HG02588 (cell line): ENCODE measurements at regions not wholly inside any gene's neighbourhood (a gene's known extent, or its start where the extent isn't known, plus 50 kb on each side); places are given as distances from the start of the nearest gene placed in this dataset.

Experiments used
- ATAC-seq: cut with Tn5 transposase; IDR thresholded peaks from one replicate; pipeline ENCODE4 v1.9.1; 2021; ENCODE audit warnings: mild to moderate bottlenecking, moderate library complexity; ENCODE audit not compliant: unreplicated experiment

- peak; percentile 91 for ATAC-seq
Observed at GRCh38 chr13:22161871-22162270, 491.0 kb downstream of the FGF9 start.

- no peak for ATAC-seq
Observed at GRCh38 chr13:22162889-22163288, 492.0 kb downstream of the FGF9 start.

- no peak for ATAC-seq
Observed at GRCh38 chr13:22168437-22169190, 497.7 kb downstream of the FGF9 start.

GRCh38 chr13:22169473-22169872, 498.6 kb downstream of the FGF9 start:
- ATAC-seq = no peak

- ATAC-seq = no peak
Observed at GRCh38 chr13:22173610-22174009, 502.7 kb downstream of the FGF9 start.

- no peak for ATAC-seq
Observed at GRCh38 chr13:22175241-22175640, 504.4 kb downstream of the FGF9 start.

- ATAC-seq = no peak
Observed at GRCh38 chr13:22175815-22176214, 504.9 kb downstream of the FGF9 start.

- ATAC-seq = no peak
Observed at GRCh38 chr13:22176968-22177520, 506.2 kb downstream of the FGF9 start.

- ATAC-seq = no peak
Observed at GRCh38 chr13:22178878-22179277, 508.0 kb downstream of the FGF9 start.

GRCh38 chr13:22187329-22187728, 516.5 kb downstream of the FGF9 start:
- no peak for ATAC-seq

- no peak for ATAC-seq
Observed at GRCh38 chr13:22189176-22190048, 518.5 kb downstream of the FGF9 start.

- ATAC-seq = no peak
Observed at GRCh38 chr13:22193070-22193469, 522.2 kb downstream of the FGF9 start.

- ATAC-seq = no peak
Observed at GRCh38 chr13:22194106-22194805, 523.4 kb downstream of the FGF9 start.

GRCh38 chr13:22195726-22196125, 524.9 kb downstream of the FGF9 start:
- no peak for ATAC-seq

GRCh38 chr13:22196777-22197176, 525.9 kb downstream of the FGF9 start:
- ATAC-seq = no peak

- no peak for ATAC-seq
Observed at GRCh38 chr13:22198001-22198400, 527.1 kb downstream of the FGF9 start.

GRCh38 chr13:22198641-22199217, 527.9 kb downstream of the FGF9 start:
- no peak for ATAC-seq

GRCh38 chr13:22200440-22200839, 529.6 kb downstream of the FGF9 start:
- ATAC-seq = no peak

- ATAC-seq = no peak
Observed at GRCh38 chr13:22201375-22201925, 530.6 kb downstream of the FGF9 start.

- ATAC-seq = no peak
Observed at GRCh38 chr13:22210134-22210930, 539.5 kb downstream of the FGF9 start.
